SKM-1 (cell line): ENCODE measurements at regions not wholly inside any gene's neighbourhood (a gene's known extent, or its start where the extent isn't known, plus 50 kb on each side); places are given as distances from the start of the nearest gene placed in this dataset.
A peak's percentile ranks its signal among the peaks of the same experiment; 100 is the strongest.

Experiments
- DNase-seq: peaks from one replicate; lab custom pipeline; 2025; ENCODE audit not compliant: unreplicated experiment; lab: John Stamatoyannopoulos, UW

DNA sequence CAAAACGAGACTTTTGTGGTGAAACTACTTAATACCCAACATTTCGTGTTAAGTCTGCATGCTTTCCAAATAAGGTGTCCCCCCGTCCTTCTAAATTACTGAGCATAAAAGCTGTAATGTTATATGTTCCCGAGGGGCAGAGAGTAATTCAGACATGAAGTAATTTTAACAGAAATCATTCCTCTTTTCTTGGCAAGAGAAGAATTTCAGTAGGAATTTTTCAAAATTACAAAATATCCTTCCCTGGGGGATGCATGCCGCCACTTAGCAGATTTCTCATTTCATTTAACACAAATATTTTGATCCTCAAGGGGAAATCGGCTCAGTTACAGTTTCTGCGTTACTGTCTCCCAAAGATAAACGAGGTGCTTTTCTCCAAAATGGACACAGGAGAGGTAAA is 213.2 kb upstream of the RHOBTB1 start:
- DNase-seq: no peak

DNA sequence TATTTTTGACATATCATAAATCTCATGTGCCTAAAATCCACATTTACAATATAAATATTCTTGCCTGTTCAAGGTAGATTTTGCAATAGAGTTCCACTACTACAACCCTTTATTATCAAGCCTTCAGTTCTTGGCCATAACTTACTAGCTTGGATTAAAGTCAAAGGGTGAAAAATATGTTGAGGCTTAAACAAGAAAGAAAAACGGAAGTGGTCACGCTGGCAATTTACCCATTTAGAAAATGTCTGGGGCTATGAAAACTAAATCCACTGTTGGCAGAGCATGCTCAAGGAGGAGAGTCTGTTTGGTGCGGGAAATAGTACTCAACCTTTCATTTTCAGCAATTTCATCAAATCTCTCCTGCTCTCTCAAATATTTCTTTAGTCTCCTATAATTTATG is 209.8 kb upstream of the RHOBTB1 start:
- DNase-seq: no peak

DNA sequence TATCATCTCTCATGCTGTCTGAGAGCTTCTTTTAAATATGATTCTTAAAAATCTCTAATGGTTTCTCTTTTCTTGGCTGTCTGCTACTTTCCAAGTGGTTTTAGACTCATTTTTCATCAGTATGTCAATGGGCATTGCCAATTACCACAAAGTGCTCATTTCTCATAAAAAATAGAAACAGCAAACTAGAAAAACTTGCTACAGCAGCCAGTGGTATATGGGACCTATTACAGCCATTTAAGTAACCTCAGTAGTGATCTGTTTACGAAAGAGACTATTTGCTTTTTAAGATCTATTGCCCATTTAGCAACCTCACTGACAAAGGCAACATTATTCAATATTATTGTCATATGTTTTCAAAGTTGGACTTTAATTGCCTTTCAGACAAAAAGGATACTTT is 207.1 kb upstream of the RHOBTB1 start:
- DNase-seq: no peak

DNA sequence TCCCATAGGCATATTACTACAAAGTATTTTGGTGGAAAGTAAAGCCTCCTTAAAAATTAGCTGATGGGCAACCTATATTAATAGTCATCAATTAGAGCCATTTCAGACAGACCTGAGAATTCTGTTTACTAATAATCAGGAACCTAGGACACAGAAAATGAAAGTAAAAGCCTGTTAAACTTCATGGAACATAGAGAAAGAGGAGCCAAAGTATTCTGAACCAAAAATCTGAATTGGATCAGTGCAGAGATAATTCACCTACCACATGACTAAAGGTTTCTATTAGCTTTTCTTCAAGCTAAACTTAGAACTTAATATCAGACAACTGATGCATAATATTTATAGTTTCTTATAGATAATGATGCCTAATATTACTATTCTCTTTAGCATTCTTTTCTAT is 204.5 kb upstream of the RHOBTB1 start:
- no peak for DNase-seq

DNA sequence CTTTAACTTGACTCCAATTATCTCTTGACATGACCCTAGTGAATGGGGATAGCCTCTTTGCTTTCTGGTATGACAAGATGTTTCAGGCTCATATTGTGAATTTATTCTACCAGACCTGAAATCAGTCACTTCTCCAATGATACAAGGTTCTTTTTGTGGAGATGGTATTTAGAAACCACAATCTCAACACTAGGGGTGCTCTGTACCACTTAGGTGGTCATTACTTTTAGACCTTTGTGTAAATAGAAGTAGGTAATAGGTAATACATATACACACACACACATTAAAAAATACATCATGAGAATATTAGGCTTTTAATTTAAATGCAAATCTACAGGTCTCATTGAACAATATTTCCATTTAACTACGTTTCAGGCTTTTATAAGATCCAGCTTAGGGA is 199.0 kb upstream of the RHOBTB1 start:
- no peak for DNase-seq

DNA sequence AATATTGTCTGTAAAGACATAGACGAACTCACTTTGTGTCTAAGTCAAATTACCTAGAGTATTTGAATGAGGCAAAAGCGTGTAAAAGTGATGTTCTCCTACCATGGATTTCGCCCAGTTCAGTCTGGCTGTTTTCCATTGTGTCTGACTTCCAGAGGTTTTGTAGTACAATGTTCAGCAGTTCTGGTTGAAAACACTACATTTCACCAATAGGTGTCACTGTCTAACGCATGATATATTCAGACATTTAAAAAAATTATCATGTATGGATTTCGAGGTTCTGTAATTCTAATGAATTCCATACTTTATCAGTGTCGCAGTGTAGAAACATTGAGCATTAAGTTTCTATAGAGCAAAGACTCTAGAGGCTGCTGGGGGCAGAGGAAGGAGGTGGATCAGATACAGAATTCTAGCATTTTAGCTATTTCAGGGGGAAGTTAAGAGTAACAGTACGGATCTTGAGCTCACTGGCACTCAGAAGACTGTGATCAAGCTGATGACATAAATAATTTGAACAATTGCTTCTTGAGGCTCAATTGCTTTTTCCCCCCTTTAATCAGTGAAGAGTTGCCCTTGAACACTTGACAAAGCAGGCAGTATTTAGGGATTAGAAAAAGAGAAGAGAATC is 196.9 kb upstream of the RHOBTB1 start:
- DNase-seq: peak; percentile 39

DNA sequence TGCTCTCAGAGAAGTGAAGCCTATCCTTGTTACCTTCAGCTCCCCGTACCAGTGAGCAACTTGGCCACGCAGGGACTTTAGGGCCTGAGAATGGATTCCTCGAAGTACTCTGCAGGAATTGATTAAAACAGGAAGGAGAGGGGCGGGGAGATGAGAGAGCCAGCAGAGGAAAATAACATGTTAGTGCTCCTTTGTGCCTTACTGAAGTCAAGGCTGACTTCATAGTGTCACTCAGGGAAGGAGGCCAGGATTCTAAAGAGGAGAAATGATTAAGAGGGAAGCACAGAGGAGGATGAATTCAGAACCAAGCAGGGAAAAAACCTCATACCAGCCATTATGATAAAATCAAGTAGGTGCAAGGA is 195.6 kb upstream of the RHOBTB1 start:
- no peak for DNase-seq

DNA sequence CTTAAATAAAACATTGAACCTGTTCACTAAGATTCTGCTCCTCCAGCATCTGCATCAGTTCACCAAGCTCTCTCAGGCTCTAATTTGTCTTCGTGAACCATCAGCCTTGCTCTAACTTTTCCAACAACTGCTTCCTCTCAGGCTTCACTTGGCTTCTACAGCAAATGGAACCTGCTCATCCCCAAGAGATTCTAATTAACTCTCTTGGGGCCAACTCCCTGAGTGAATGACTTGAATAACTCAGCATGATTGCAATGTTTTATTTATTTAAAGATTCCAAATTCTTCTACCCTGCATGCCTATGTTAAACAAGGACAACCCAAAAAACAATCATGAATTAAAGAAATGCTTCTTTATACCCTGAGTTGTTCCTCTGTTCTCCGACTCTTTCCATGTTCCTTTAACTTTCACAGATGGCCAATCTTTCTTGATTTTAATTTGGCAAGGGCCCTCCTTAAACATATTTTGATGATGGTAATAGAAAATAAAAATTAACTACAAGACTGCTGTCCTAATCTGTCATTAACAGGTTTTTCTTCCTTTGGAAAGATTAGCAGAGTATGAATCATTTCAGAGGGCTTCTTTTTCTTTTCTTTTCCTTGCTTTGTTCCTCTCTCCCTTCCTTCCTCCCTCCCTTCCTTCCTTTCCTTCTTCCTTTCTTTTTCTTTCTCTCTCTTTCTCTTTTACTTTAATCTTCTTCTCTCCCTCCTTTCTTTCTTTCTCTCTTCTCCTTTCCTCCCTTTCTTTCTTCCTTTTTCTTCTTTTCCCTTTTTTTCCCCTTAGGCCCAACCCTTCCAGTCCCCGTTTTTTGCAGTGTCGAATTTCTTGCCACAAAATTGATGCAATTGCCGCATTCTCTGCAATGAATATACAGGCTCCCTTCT is 195.0 kb upstream of the RHOBTB1 start:
- DNase-seq: no peak

DNA sequence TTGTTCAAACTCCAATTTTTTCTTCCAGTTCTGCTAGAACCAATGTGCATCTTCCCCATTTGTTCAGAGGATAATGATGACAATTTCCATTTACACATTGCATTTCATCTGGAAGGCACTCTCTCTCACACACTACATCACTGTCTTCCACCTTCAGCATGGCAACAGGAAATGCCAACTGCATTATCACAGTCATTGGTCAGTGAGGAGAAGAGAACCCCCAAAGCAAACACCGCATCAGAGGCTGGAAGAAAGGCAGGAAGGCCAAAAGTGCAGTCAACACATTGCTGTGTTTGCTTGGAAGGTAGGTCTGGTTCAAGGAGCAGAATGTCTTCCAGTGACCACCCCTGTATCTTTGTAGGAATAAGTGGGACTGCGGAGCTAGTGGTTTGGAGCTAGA is 192.2 kb upstream of the RHOBTB1 start:
- no peak for DNase-seq

DNA sequence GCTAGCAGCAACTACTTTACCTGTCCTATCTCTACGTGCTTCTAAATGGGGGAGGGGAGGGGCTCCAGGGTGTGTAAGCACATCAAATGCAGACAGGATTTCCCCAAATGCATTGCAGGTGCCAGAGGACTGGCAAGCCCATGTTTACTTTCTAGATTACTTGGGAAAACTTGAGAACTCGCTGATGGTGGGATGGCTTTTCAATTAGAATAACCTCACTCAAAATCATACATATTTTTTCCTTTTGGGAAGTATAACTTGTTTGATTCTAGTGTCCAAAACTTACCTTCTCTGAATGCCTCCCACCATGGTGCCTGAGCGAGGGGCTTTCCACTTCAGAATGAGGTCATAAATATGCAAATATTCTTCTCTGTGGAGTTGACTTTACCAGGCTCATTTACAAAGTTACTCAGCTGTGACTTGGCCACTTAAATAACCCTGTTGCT is 191.3 kb upstream of the RHOBTB1 start:
- DNase-seq: no peak

DNA sequence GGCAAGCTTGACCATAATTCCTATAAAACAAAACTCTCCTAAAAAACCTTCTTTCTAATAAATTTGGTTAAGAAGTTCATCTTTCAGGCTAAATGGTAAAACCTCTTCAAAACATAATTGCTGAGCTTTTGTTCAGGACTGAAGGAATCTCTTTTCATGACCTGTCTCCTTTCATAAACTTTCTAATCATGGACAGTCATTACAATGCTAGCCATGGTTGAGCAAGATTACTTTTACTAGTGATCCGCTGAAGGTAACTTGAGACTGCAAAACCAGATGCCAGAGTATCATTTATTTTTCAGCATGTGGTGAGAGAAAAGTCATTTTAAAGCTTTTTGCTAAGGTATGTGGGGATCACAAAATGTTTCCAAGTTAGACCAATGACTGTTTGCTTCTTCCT is 186.4 kb upstream of the RHOBTB1 start:
- DNase-seq: no peak

DNA sequence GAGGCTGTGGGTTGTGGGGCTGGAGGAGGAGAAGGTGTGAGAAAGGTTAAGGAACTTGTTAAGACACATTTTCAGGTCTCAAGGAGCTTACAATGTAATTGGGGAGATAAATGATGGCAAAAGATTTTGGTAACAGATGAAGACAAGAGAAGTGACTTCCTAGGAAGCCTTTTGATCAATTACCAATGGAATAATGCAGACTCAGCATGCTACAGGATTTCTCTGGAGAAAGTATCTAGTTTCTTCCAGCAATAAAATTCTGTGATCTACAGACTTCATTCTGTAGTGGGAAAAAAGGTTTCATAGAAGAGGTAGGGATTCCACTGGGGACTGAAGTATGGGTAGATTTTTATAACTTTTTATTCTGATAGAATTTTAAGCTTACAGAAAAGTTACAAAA is 184.2 kb upstream of the RHOBTB1 start:
- no peak for DNase-seq

DNA sequence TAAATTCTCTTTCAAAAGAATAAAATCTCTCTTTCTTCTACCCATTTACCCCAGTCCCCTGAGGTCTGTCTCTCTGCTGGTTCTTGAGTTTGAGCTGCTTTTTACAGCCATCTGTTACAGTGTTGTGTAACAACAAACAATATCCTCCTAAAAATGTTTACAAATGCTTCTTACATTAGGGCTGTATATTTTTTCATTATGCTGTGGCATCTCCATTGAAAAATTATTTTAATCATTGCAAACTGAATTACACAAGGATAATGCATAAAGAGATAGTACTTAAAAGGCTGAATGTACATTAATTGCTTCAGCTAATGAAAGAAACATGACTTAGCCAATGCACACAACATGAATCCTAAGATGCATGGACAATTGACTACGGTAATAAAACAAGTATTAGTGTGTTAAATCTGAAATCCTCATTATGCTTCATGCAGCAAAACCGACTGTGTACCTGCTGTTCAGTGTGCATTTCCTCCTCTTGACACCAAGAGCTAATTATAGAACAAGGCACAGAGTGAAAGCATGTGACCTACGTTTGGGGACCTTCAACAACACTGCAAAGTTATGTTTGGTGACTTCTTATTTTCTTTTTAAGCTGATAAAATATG is 181.7 kb upstream of the RHOBTB1 start:
- DNase-seq: no peak

DNA sequence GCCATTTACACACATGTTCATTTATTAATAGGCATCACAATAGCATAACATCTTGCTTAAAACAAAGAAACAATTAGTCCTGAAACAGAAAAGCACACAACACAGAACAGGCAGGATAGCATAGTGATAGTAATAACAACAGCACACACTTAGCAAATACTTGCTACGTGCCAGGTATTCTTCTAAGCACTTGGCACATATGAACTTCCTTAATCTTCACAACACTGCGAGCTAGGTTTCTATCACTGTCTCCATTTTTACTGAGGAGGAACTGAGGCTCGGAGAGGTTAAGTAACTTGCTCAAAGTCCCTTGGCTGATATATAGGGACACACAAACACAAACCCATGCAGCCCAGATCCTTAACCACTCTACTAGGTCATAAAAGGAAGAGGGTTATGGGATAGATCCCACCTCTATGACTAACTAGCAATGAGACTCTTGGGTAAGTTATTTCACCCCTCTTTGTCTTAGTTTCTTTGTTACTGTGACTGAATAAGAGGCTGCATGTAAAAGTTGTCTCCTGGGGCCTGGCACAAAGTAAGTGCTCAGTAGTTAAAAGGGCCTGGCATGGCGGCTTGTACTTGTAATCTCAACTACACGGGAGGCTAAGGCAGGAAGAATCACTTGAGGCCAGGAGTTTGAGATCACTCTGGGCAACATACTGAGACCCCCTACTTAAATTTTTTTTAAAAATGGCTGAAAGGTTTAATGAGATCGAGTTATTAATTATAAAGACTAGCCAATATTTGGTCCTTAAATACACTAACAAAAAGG is 181.0 kb upstream of the RHOBTB1 start:
- no peak for DNase-seq

DNA sequence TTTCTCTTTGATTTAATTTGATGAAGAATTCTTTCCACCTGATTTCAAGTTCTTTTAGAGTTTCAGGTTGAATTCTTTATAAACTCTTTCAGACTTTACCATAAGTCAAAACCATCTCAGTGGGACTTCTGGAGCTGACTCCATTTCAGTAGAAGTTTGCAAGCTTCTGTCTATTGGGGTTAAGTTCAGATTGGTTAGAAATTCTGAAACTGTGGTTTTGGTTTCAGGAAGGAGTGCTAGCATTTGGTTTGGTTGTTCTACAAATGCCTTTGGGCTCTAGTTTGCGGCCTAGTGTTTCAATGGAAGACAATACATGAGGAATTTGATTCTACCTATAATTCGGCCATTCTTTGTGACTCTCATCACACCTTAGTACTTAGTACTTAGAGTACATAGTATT is 176.8 kb upstream of the RHOBTB1 start:
- no peak for DNase-seq

DNA sequence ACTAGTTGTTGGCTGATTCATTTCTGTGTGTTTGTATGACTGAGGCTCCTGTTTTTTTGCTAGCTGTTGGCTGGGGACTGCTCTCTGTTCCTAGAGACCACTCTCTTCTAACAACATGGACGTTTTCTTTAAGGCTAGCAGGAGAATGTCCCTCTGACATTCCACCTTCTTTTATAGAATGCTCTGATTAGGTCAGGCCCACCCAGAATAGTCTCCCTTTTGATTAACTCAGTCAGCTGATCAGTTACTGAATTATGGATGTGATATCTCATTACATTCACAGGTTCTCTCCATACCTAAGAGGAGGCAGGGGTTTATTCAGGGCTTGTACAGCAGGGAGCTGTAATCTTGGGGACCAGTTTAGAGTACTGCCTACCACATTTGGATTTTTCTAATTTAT is 175.6 kb upstream of the RHOBTB1 start:
- no peak for DNase-seq

DNA sequence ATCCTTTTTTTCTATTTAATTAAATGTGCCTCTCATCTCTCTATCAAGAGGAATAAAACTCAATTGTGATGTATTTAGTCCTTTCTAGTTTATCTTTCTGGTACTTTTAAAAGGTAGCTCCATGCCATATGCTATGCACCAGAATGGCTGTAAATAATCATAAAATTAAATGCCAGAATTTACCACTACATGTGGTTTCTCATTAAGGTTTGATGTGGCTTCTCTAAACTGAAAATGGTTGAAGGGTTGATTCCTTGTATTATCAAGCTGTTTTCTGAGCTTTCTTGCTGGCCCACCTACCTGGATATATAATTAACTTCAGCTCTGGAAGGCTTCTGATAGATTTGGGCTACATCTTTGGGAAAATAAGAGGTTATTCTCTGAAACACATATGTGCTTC is 171.9 kb upstream of the RHOBTB1 start:
- no peak for DNase-seq

DNA sequence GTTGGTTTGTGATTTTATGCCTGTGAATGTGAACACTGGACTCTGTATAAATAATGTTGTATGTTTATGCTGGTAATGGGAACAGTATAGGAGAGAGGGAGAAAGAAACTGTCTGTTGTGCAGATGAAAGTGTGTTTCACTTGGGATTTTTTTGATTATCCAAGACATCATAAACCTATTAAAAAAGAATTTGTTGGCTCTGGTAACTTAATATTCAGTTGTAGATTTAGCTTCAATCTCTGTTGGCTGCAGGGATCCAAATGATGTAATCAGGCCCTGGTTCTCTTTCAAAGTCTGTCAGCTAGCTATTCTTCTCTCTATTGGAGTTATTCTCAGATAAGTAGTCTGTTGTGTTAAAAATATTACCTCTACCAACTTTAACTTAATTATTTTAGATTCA is 168.8 kb upstream of the RHOBTB1 start:
- DNase-seq: no peak

DNA sequence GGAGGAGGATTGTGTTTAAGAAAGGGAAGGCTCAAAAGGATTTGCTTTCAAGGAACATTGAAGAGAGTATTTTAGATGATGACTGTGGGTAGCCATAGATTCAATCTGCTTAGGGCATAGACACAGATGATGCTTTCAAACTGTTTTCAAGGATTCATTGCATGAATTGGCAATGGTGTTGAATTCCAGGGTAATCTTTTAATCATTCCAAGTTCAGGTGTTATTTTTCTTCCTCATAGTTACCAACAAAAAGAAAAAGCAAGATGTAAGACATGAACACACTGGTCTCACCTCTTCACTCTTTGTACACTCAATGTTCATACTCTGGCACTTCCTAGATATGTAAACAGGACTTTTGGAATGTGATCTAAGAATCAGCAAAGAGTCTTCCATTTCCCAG is 167.0 kb upstream of the RHOBTB1 start:
- no peak for DNase-seq

DNA sequence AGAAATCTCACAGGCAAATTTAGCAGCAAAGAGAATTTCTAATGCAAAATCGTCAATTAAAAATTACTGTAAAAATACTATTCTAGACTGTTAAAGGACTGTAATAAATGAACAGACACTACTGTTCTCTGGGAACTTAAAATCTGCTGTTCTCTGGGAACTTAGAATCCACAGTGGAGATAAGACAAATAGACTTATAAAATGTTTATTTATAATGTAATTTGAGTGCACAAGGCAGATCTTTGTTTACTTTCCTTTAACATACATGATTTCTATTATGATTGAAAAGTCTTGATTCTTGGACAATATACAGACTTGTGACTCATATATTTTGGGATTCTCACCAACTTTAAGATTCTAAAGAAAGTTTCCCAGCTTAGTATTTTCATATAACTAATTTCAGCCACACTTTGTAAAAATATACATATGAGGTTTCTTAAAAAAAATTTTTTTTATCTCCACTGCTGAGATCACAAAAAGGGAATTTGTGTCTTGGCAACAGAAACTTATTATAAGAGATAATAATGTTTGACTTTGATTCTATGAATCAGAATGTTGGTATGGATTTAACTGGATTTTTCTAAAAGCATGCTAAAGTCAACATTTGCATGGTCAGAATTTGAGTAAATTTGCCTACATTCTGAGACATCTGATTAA is 166.3 kb upstream of the RHOBTB1 start:
- no peak for DNase-seq

DNA sequence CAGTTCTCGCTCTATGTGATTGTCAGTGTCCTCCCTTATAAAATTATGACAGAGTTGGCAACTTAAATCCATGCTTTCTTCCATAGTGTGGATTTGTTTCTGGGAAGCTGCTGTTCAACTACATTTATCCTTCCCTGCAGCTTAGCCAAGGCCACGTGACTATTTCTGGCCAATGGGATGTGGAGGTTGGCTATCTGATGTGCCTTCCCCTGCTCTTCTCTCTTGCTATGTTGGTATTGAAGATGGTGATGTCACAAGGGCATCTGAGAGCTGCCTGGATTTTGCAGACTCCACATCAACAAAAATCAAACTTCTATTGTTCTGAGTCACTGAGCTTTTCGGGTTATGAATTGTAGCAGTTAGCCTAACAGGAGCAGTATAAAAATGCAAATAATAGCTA is 164.9 kb upstream of the RHOBTB1 start:
- DNase-seq: no peak
